OCI-LY7 (cell line): ENCODE measurements at regions not wholly inside any gene's neighbourhood (a gene's known extent, or its start where the extent isn't known, plus 50 kb on each side); places are given as distances from the start of the nearest gene placed in this dataset.

Source experiments
- BruUV-seq: library from RNA; stranded (reverse); fragments of 400-500 nt; replicated peaks from 2 replicates; lab custom pipeline; 2021; lab: Mats Ljungman, UMichigan
- CTCF ChIA-PET: fragments of 300-600 bp; sonication (Branson Sonifier 250); formaldehyde crosslinking; loops from one replicate; lab custom pipeline; 2022; ENCODE audit warnings: antibody characterized with exemption; ENCODE audit not compliant: unreplicated experiment; lab: Charles Lee
- POLR2A ChIA-PET: fragments of 300-600 bp; sonication (Branson Sonifier 250); formaldehyde crosslinking; loops from one replicate; lab custom pipeline; 2022; ENCODE audit warnings: antibody characterized with exemption; lab: Charles Lee
- DNase-seq: peaks from one replicate; pipeline ENCODE4 v3.0.0-alpha.2; 2015; ENCODE audit warnings: low spot score
- H2AFZ ChIP-seq: fragments of 200-600 bp; sonication (generic), shearing (Covaris generic); 2 replicates; pipeline ENCODE4 v1.6.1; 2014; ENCODE audit warnings: mild to moderate bottlenecking, antibody characterized with exemption, low read length, moderate library complexity
- H3K27ac ChIP-seq: fragments of 200-600 bp; sonication (generic); 2 replicates; pipeline ENCODE4 v1.5.1; 2014; ENCODE audit warnings: mixed run types, low read depth, mild to moderate bottlenecking, moderate library complexity, low read length, inconsistent platforms; ENCODE audit not compliant: poor library complexity, severe bottlenecking
- H3K36me3 ChIP-seq: fragments of 200-600 bp; sonication (generic); 2 replicates; pipeline ENCODE4 v1.6.1; 2014; ENCODE audit warnings: mild to moderate bottlenecking, antibody characterized with exemption, low read length, moderate library complexity, mixed read lengths; ENCODE audit not compliant: insufficient read depth
- H3K4me1 ChIP-seq: fragments of 200-600 bp; sonication (generic); 2 replicates; pipeline ENCODE4 v1.5.1; 2014; ENCODE audit warnings: mild to moderate bottlenecking, low read length; ENCODE audit not compliant: insufficient read depth, poor library complexity, severe bottlenecking
- H3K4me2 ChIP-seq: fragments of 200-600 bp; sonication (generic); 2 replicates; pipeline ENCODE4 v1.6.1; 2014; ENCODE audit warnings: mild to moderate bottlenecking, low read length
- H3K4me3 ChIP-seq: fragments of 200-600 bp; sonication (generic); 2 replicates; pipeline ENCODE4 v1.5.1; 2014; ENCODE audit warnings: mild to moderate bottlenecking, low read depth, low read length; ENCODE audit not compliant: poor library complexity, severe bottlenecking
- H3K79me2 ChIP-seq: fragments of 200-600 bp; sonication (generic); 2 replicates; pipeline ENCODE4 v1.6.1; 2016; ENCODE audit warnings: low read depth, mild to moderate bottlenecking, low read length, moderate library complexity, mixed read lengths; ENCODE audit not compliant: insufficient read depth
- H3K9me2 ChIP-seq: fragments of 200-600 bp; sonication (generic); 2 replicates; pipeline ENCODE4 v1.6.1; 2016; ENCODE audit warnings: mild to moderate bottlenecking, low read length, mixed read lengths; ENCODE audit not compliant: insufficient read depth
- H3K9me3 ChIP-seq: fragments of 200-600 bp; sonication (generic); 2 replicates; pipeline ENCODE4 v1.6.1; 2014; ENCODE audit warnings: mild to moderate bottlenecking, mixed run types, low read length, mixed read lengths
- H4K20me1 ChIP-seq: fragments of 200-600 bp; sonication (generic); 2 replicates; pipeline ENCODE4 v1.6.1; 2014; ENCODE audit warnings: mild to moderate bottlenecking, antibody characterized with exemption, low read length, moderate library complexity, mixed read lengths; ENCODE audit not compliant: insufficient read depth
- EZH2phosphoT487 ChIP-seq: fragments of 200-600 bp; sonication (generic); IDR thresholded peaks from 2 replicates; pipeline ENCODE4 v1.6.1; 2018; ENCODE audit warnings: low read depth, borderline replicate concordance, mild to moderate bottlenecking, mixed run types, antibody characterized with exemption, low read length, moderate library complexity, mixed read lengths
- intact Hi-C: fragments of 100-400 bp; cut with micrococcal nuclease; formaldehyde crosslinking; loops from one replicate; pipeline ENCODE4 v1.10.0; 2022; ENCODE audit not compliant: unreplicated experiment
- TF ChIP-seq, protein P1 (sequence below): fragments of 200-600 bp; sonication (generic); conservative IDR thresholded peaks from 2 replicates; pipeline ENCODE4 v1.5.1; 2014; ENCODE audit warnings: mild to moderate bottlenecking, antibody characterized with exemption, low read length, moderate library complexity, mixed read lengths

DNA sequence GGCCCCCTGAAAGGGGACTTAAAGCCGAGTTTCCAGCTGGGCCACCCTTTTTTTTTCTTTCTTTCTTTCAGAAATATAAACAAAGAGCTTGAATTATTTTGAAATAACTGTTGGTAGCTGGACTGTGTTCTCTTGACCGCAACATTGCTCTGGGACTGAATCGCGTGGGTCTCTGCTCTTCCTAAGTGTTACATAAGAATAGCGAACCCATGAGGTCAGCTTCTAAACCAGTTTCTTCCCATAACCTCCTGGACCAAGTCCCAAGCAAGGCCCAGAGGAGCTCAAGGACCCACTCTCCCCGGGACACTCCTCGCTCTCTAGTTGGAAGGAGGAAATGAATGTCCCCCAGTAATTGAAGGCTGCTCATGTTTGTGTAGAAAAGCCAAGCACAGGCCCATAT is 91.1 kb downstream of the CXCL12 start:
- Histone ChIP-seq H3K79me2 (no peaks in the 10 kb centered on the region), H3K9me3 (no peaks in the 10 kb centered on the region), H2AFZ (no peak overlapping the region), H3K4me3 (no peak overlapping the region), H3K4me2 (no peak overlapping the region), H3K9me2 (no peaks in the 10 kb centered on the region), H3K4me1 (no peaks in the 10 kb centered on the region), H3K27ac (no peak overlapping the region), H4K20me1 (no peaks in the 10 kb centered on the region), H3K36me3 (no peaks in the 10 kb centered on the region)
- DNase-seq = no peak
- no TSS peak for BruUV-seq
- POLR2A ChIA-PET = no interaction called here
- intact Hi-C loops = no loop called here
- no peak for TF ChIP-seq EZH2phosphoT487
- TF ChIP-seq, protein P1, sequence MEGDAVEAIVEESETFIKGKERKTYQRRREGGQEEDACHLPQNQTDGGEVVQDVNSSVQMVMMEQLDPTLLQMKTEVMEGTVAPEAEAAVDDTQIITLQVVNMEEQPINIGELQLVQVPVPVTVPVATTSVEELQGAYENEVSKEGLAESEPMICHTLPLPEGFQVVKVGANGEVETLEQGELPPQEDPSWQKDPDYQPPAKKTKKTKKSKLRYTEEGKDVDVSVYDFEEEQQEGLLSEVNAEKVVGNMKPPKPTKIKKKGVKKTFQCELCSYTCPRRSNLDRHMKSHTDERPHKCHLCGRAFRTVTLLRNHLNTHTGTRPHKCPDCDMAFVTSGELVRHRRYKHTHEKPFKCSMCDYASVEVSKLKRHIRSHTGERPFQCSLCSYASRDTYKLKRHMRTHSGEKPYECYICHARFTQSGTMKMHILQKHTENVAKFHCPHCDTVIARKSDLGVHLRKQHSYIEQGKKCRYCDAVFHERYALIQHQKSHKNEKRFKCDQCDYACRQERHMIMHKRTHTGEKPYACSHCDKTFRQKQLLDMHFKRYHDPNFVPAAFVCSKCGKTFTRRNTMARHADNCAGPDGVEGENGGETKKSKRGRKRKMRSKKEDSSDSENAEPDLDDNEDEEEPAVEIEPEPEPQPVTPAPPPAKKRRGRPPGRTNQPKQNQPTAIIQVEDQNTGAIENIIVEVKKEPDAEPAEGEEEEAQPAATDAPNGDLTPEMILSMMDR = no peak
- CTCF ChIA-PET = no interaction called here

DNA sequence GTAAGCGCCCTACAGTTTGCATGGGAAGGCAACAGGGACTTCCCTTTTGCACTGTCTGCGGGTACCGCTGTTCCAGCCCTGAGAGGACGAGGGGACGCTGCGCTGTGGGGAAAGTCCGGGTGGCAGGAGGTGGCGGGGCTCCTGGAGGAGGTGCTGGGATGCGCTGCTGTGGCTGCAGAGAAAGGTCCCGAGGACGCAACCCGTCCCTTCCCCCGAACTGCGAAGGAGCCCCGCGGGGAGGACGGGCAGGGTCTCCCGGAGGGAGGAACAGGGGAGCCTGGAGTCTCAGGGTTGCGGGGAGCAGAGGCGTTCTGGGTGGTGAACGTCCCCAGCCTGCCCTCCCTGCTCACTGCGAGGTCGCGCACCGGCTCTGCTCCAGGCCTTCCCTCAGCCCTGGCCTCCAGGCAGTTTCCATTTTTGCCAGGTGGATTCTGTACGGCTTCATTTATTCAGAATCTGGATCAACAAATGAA is 91.6 kb downstream of the CXCL12 start:
- H3K36me3 ChIP-seq = no peaks in the 10 kb centered on the region
- intact Hi-C loops = no loop called here
- H4K20me1 ChIP-seq = no peaks in the 10 kb centered on the region
- no peaks in the 10 kb centered on the region for H3K9me3 ChIP-seq
- H3K9me2 ChIP-seq = no peaks in the 10 kb centered on the region
- no peak overlapping the region for H2AFZ ChIP-seq
- no peaks in the 10 kb centered on the region for H3K79me2 ChIP-seq
- H3K4me3 ChIP-seq = no peak overlapping the region
- no peak overlapping the region for H3K27ac ChIP-seq
- BruUV-seq = no TSS peak
- TF ChIP-seq, protein P1 = no peak
- TF ChIP-seq EZH2phosphoT487 = no peak
- CTCF ChIA-PET = no interaction called here
- H3K4me2 ChIP-seq = no peak overlapping the region
- no peak for DNase-seq
- POLR2A ChIA-PET = no interaction called here
- H3K4me1 ChIP-seq = no peaks in the 10 kb centered on the region

DNA sequence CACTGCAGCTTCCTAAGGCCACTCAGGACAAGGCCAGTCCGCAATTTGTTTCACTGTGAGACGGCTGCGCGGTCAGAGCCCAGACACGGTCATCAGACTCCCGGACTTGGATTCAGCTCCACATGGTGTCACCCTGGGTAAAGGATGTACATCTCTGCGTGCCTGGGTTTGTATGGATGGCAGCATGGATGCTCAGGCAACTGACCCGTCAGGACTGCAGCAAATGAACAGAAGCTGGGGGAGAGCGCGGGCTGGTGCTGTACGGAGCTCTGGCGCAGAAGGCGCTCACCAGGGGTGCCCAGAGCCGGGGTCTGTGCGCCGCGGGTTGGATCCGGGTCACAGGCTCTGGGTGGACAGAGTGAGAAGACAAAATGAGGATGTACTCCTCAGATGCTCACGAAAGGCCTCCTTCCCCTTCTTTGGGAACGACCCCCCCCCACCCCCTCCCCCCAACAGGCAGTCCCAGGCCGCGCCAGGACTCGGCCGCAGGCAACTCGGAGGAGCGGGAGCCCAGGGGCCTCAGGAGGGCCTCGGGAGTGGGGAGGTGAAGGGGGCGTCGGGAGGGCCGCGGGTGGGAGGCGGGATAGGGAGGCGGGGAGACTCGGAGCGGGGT is 92.4 kb downstream of the CXCL12 start:
- POLR2A ChIA-PET = no interaction called here
- Histone ChIP-seq H3K4me3 (no peak overlapping the region), H3K4me2 (no peak overlapping the region), H3K9me2 (no peaks in the 10 kb centered on the region), H3K36me3 (no peaks in the 10 kb centered on the region), H4K20me1 (no peaks in the 10 kb centered on the region), H3K27ac (no peak overlapping the region), H3K9me3 (no peaks in the 10 kb centered on the region), H3K4me1 (no peaks in the 10 kb centered on the region), H3K79me2 (no peaks in the 10 kb centered on the region), H2AFZ (no peak overlapping the region)
- no TSS peak for BruUV-seq
- intact Hi-C loops = no loop called here
- no peak for DNase-seq
- CTCF ChIA-PET = no interaction called here
- TF ChIP-seq, protein P1 = no peak
